Osteoblast (primary cell): ENCODE measurements at regions not wholly inside any gene's neighbourhood (a gene's known extent, or its start where the extent isn't known, plus 50 kb on each side); places are given as distances from the start of the nearest gene placed in this dataset.

Experiments
- DNase-seq: peaks from one replicate; pipeline ENCODE4 v3.0.0; 2011; ENCODE audit warnings: low spot score, mixed read lengths; ENCODE audit not compliant: insufficient read length; ENCODE audit errors: missing footprints
- H2AFZ ChIP-seq: 2 replicates; pipeline ENCODE4 v1.6.0; 2011; ENCODE audit warnings: mild to moderate bottlenecking, low read length
- H3K27ac ChIP-seq: 2 replicates; pipeline ENCODE4 v1.5.1; 2011; ENCODE audit warnings: mild to moderate bottlenecking, low read depth, low read length, moderate library complexity
- H3K27me3 ChIP-seq: 2 replicates; pipeline ENCODE4 v1.6.0; 2012; ENCODE audit warnings: mild to moderate bottlenecking, control low read depth, inconsistent platforms, low read length, moderate library complexity; ENCODE audit not compliant: insufficient read depth
- H3K36me3 ChIP-seq: 2 replicates; pipeline ENCODE4 v1.5.1; 2011; ENCODE audit warnings: mild to moderate bottlenecking, low read length, control low read depth, moderate library complexity; ENCODE audit not compliant: insufficient read depth
- H3K4me1 ChIP-seq: 2 replicates; pipeline ENCODE4 v1.5.1; 2011; ENCODE audit warnings: mild to moderate bottlenecking, low read length, control low read depth, moderate library complexity; ENCODE audit not compliant: insufficient read depth
- H3K4me2 ChIP-seq: 2 replicates; pipeline ENCODE4 v1.6.0; 2011; ENCODE audit warnings: mild to moderate bottlenecking, low read length; ENCODE audit not compliant: insufficient read depth
- H3K4me3 ChIP-seq: fragments of 200-600 bp; sonication (generic); 3 replicates; pipeline ENCODE4 v1.5.1; 2012; ENCODE audit warnings: mild to moderate bottlenecking, low read length, inconsistent platforms; ENCODE audit not compliant: insufficient read depth
- H3K79me2 ChIP-seq: 2 replicates; pipeline ENCODE4 v1.6.0; 2012; ENCODE audit warnings: mild to moderate bottlenecking, low read length, control low read depth, inconsistent platforms; ENCODE audit not compliant: insufficient read depth
- H3K9me3 ChIP-seq: 2 replicates; pipeline ENCODE4 v1.5.1; 2011; ENCODE audit warnings: low read depth, low read length, control low read depth
- H4K20me1 ChIP-seq: 2 replicates; pipeline ENCODE4 v1.6.0; 2012; ENCODE audit warnings: mild to moderate bottlenecking, low read length, control low read depth; ENCODE audit not compliant: insufficient read depth
- CTCF ChIP-seq: IDR thresholded peaks from 2 replicates; pipeline ENCODE4 v1.5.1; 2011; ENCODE audit warnings: mild to moderate bottlenecking, low read depth, low read length, moderate library complexity; ENCODE audit errors: extremely low read depth

- Histone ChIP-seq H3K4me2 (no peak overlapping the region), H3K27ac (no peak overlapping the region), H3K36me3 (no peaks in the 10 kb centered on the region), H3K9me3 (no peaks in the 10 kb centered on the region), H4K20me1 (no peaks in the 10 kb centered on the region), H3K27me3 (no peaks in the 10 kb centered on the region), H3K4me1 (no peaks in the 10 kb centered on the region), H3K79me2 (no peaks in the 10 kb centered on the region), H3K4me3 (no peak overlapping the region), H2AFZ (no peak overlapping the region)
- TF ChIP-seq CTCF, result no peak
- DNase-seq, result no peak
Measured at GRCh38 chrX:148361641-148362040, 138.8 kb upstream of the AFF2 start.

DNA sequence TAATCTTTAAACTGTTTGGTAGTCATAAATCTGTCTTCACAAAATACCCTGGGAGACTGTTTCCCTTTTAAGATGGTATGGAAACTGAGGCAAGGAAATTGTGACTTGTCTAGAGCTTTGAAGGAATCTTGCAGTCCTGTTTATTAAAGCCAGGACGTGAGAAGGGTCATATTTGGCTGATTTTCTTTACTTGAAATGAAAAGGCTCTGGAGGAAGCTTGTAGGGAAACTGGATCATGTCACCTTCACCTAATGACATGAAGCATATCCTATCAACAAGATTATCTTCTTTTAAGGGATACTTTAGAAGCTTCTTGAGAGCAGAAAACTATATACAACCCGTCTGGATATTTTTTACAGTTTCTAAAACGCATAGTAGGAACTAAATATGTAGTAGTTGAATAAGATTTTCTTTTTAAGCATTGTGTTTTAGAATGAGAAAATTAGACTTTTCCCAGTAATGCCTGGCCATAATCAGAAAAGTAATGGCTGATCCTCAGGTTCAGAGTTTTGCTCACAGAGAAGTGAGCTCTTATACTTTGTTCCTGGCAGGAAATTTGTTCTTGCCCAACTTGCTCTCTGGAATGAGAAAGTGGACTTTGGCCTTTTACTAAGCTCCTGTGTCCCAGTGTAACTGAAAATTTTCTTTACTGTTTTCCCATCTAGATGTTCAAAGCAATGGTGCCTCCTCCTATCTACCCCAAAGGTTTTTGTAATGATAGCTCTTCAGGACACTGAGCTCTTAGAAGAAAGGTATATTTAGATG, 136.8 kb upstream of the AFF2 start:
- Histone ChIP-seq H4K20me1 (no peaks in the 10 kb centered on the region), H3K4me3 (no peak overlapping the region), H3K36me3 (no peaks in the 10 kb centered on the region), H3K27me3 (no peaks in the 10 kb centered on the region), H2AFZ (no peak overlapping the region), H3K9me3 (no peaks in the 10 kb centered on the region), H3K27ac (no peak overlapping the region), H3K4me1 (no peaks in the 10 kb centered on the region), H3K79me2 (no peaks in the 10 kb centered on the region), H3K4me2 (no peak overlapping the region)
- no peak for TF ChIP-seq CTCF
- no peak for DNase-seq

- no peak for TF ChIP-seq CTCF
- no peak overlapping the region for H3K4me2 ChIP-seq
- no peak overlapping the region for H2AFZ ChIP-seq
- no peaks in the 10 kb centered on the region for H3K9me3 ChIP-seq
- no peak overlapping the region for H3K27ac ChIP-seq
- H3K36me3 ChIP-seq, result no peaks in the 10 kb centered on the region
- no peak overlapping the region for H3K4me3 ChIP-seq
- H3K79me2 ChIP-seq, result no peaks in the 10 kb centered on the region
- no peak for DNase-seq
- no peaks in the 10 kb centered on the region for H4K20me1 ChIP-seq
- H3K27me3 ChIP-seq, result no peaks in the 10 kb centered on the region
- H3K4me1 ChIP-seq, result no peaks in the 10 kb centered on the region
Measured at GRCh38 chrX:148365233-148365632, 135.2 kb upstream of the AFF2 start.

DNA sequence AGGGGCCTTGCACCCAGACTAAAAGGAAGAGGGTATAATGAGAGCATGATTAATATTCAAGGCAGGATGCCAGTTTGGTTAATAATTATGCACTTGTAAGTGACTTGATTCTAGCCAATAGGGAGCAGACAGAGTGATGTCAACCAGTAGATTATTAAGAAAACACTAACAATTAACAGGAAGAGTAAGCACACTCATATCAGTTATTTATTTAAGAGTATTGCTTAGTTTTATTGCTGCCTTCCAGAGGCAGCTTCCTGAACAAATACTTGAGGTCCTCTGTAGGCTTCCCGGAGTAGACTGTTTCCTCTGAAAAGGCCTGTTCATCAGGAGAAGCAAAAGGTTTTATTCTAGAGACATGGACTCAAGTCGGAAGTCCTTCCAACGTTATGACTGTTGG, 129.1 kb upstream of the AFF2 start:
- no peaks in the 10 kb centered on the region for H4K20me1 ChIP-seq
- H2AFZ ChIP-seq, result no peak overlapping the region
- H3K79me2 ChIP-seq, result no peaks in the 10 kb centered on the region
- H3K4me2 ChIP-seq, result no peak overlapping the region
- no peaks in the 10 kb centered on the region for H3K9me3 ChIP-seq
- H3K4me1 ChIP-seq, result no peaks in the 10 kb centered on the region
- no peak for TF ChIP-seq CTCF
- H3K27me3 ChIP-seq, result no peaks in the 10 kb centered on the region
- H3K4me3 ChIP-seq, result no peak overlapping the region
- H3K36me3 ChIP-seq, result no peaks in the 10 kb centered on the region
- no peak overlapping the region for H3K27ac ChIP-seq
- no peak for DNase-seq
